ENCODE measurements at regions not wholly inside any gene's neighbourhood (a gene's known extent, or its start where the extent isn't known, plus 50 kb on each side); places are given as distances from the start of the nearest gene placed in this dataset.

DNA sequence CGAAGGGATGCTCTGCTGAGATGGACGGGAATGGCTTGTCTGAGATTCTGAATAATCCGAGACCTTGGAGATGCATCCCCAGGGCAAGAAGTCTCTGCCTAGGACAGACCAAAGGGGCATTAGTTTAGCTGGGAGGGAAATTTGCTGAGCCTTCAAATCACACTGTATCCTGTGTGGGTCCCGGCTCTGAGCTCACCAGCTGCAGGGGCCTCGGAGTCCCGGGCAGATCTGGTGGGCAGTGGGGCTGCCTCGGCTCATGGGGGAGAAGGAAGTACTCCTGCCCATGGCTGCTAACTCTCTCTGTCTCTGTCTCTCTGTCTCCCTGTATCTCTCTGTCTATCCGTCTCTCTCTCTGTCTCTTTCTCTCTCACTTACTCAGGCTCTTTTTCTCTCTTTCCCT lies 522.4 kb downstream of the TBC1D22A start:
- ATAC-seq (no peak), DNase-seq (no peak)
- H3K27me3 ChIP-seq = peaks cover 0 to 62% of the 10 kb centered on the region in 2 donors
- TF ChIP-seq, protein P1, sequence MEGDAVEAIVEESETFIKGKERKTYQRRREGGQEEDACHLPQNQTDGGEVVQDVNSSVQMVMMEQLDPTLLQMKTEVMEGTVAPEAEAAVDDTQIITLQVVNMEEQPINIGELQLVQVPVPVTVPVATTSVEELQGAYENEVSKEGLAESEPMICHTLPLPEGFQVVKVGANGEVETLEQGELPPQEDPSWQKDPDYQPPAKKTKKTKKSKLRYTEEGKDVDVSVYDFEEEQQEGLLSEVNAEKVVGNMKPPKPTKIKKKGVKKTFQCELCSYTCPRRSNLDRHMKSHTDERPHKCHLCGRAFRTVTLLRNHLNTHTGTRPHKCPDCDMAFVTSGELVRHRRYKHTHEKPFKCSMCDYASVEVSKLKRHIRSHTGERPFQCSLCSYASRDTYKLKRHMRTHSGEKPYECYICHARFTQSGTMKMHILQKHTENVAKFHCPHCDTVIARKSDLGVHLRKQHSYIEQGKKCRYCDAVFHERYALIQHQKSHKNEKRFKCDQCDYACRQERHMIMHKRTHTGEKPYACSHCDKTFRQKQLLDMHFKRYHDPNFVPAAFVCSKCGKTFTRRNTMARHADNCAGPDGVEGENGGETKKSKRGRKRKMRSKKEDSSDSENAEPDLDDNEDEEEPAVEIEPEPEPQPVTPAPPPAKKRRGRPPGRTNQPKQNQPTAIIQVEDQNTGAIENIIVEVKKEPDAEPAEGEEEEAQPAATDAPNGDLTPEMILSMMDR (IDR thresholded peaks at IDR 0.05) = no peak
- H3K4me3 ChIP-seq = no peak overlapping the region
- no peak overlapping the region for H3K27ac ChIP-seq
- no peaks in the 10 kb centered on the region for H3K36me3 ChIP-seq
- no peaks in the 10 kb centered on the region for H3K9me3 ChIP-seq
- no peaks in the 10 kb centered on the region for H3K4me1 ChIP-seq
- intact Hi-C loops (cut with DNase I) = no loop called here

DNA sequence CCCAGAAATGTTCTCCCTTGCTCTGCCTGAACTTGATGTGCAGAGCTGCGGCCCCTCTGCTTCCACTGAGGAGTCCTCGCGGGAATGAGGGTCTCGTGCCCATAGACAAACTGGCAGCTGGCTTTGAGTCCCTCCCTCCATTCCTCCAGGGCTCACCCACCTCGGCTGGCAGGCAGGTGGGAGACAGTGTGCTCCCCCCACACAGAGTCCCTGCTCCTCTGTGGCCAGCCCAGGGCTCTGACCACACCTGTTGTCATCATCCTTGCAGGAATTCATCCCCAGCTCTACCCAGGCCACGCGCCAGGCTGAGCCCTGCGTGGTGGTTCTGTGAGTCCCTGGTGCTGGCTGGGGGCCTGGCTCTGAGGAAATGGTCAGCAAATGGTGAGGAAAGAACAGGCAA lies 521.9 kb downstream of the TBC1D22A start:
- no peak overlapping the region for H3K27ac ChIP-seq
- ATAC-seq (no peak), DNase-seq (no peak)
- no peaks in the 10 kb centered on the region for H3K36me3 ChIP-seq
- H3K4me1 ChIP-seq = no peaks in the 10 kb centered on the region
- H3K4me3 ChIP-seq = no peak overlapping the region
- no peaks in the 10 kb centered on the region for H3K9me3 ChIP-seq
- intact Hi-C loops (cut with DNase I) = no loop called here
- H3K27me3 ChIP-seq = peaks cover 0 to 67% of the 10 kb centered on the region in 2 donors
- TF ChIP-seq, protein P1 (IDR thresholded peaks at IDR 0.05) = no peak

DNA sequence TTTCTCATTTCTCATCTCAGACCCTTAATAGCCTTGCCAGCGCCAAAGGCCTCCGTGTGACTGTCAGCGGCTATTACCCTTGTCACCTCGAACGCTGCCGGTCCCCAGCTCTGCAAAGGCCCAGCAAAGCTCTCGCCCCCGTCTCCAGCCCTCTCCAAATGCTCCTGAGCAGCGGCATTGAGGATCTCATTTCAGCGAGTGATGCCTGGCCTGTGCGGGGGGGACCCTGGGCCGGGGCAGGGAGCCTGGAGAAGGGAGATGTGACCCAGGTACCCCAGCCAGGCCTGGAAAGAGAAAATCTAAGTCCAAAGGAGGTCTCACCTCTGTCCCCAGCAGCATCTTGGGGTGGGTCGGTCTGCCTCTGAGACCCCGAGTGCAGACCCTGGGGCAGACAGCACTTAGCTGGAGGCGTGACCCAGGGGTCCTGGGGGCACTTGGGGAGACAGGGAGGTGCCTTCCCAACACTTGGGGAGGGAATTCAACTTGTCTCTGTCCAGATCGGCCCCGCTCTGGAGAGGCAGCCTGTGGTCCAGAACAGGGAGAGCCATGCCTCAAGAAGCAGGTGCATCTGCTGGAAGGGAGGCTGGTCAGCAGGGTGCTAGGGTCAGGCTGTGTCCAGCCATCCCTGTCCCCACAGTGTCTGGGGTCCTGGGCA lies 521.3 kb downstream of the TBC1D22A start:
- Histone ChIP-seq H3K36me3 (no peaks in the 10 kb centered on the region), H3K9me3 (no peaks in the 10 kb centered on the region), H3K27ac (no peak overlapping the region), H3K4me3 (no peak overlapping the region), H3K4me1 (no peaks in the 10 kb centered on the region), H3K27me3 (peaks cover 0 to 73% of the 10 kb centered on the region in 2 donors)
- DNase-seq (no peak), ATAC-seq (no peak)
- intact Hi-C loops (cut with DNase I) = no loop called here
- TF ChIP-seq, protein P1 (IDR thresholded peaks at IDR 0.05) = no peak

DNA sequence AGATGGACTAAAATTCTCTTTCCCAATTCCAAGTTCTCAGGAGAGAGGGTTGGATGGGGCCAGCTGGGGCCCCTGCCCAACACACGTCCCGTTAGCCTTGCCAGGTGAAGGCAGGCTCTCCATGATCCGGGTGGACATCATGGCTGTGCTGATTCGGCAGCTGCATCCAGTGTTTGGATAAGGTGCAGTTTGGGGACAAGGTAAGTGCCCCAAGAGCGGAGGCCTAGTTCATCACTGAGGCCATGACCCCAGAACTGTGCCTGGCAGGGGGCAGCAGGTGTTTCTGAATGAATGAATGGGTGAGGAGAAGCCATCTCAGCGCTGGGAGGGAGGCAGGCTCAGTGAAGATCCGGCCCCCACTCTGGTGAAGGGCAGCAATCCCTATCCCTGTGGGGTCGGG lies 520.4 kb downstream of the TBC1D22A start:
- Histone ChIP-seq H3K4me1 (no peaks in the 10 kb centered on the region), H3K9me3 (no peaks in the 10 kb centered on the region), H3K27me3 (peaks cover 0 to 80% of the 10 kb centered on the region in 2 donors), H3K27ac (no peak overlapping the region), H3K4me3 (no peak overlapping the region), H3K36me3 (no peaks in the 10 kb centered on the region)
- no peak for ATAC-seq
- intact Hi-C loops (cut with DNase I) = no loop called here
- TF ChIP-seq, protein P1 (IDR thresholded peaks at IDR 0.05) = no peak
- no peak for DNase-seq

DNA sequence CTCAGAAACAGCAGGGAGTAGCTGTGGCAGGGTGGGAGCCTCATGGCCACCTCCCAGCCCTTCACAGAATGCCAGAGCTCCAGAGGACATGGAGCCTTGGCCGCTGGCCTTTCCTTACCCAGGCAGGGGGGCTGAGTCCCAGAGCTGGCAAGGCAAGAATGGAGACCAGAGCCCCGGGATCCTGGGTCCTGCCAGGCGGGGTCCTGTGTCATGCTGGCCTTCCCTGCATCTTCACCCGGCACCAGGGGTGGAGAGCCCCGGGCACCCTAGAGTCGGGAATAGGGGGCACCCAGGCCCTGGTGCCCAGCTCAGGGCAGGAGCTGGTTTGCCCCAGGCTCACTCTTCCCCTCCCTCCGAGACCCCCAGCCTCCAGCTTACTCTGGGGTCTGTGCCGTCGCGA lies 519.9 kb downstream of the TBC1D22A start:
- Histone ChIP-seq H3K4me3 (no peak overlapping the region), H3K36me3 (no peaks in the 10 kb centered on the region), H3K27me3 (peaks cover 0 to 85% of the 10 kb centered on the region in 2 donors), H3K4me1 (no peaks in the 10 kb centered on the region), H3K27ac (no peak overlapping the region), H3K9me3 (no peaks in the 10 kb centered on the region)
- DNase-seq = no peak
- TF ChIP-seq, protein P1 (IDR thresholded peaks at IDR 0.05) = no peak
- no peak for ATAC-seq
- intact Hi-C loops (cut with DNase I) = no loop called here

Data from left lung (tissue), 4 donors.